RKO (cell line): ENCODE measurements at regions not wholly inside any gene's neighbourhood (a gene's known extent, or its start where the extent isn't known, plus 50 kb on each side); places are given as distances from the start of the nearest gene placed in this dataset.

Experiments used
- DNase-seq: peaks from one replicate; pipeline ENCODE4 v3.0.0-alpha.2; 2016; ENCODE audit warnings: low spot score

DNA sequence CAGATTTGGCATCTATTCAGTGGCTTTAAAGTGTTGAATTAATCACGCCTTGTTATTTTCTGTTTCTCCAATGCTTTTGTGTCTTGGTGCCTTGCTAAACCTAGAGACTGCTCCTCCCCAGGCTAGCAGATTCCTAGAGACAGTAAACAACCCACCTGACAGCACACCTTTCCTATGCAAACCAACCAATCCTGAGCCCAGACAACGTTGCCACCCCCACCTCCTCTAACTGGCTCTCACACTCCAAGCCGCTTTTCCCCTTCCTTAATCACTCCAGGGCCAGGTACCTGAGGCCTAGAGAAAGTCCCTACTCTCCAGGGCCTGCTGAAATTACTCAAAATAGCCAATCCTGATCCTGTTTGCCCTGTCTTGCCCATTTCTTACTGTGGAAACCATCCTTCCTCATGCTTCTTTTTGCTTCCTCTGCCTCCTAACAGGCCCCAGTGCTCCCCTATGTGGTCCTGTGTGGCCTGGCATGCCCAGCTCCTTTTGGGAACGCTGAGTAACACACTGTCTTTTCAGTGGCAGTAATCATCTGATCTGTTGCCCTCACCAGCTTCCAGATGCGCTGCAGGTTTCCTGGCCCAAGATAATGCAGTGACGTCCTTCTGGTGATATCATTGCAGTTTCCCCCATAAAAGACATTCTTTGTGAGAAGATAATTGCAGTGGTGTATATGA is 53.4 kb downstream of the GAS1 start:
- DNase-seq: no peak

DNA sequence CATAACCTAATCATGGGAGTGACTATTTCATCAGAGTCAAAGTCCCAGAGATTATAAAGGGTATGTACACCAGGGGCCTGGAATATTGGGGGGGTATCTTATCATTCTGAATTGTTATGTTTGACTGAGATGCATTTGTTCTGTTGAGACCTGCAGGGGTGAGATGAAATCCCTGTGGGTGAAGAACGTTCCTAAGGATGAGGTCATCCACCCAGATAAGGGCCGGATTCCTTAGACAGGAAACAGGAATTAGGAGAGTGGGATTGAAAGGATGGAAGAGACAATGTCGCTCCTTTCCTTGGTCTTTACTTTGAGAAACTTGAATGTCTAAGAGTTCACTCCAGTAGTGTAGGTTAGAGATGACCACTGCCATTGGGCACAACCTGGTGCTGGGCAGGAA is 54.7 kb downstream of the GAS1 start:
- no peak for DNase-seq

DNA sequence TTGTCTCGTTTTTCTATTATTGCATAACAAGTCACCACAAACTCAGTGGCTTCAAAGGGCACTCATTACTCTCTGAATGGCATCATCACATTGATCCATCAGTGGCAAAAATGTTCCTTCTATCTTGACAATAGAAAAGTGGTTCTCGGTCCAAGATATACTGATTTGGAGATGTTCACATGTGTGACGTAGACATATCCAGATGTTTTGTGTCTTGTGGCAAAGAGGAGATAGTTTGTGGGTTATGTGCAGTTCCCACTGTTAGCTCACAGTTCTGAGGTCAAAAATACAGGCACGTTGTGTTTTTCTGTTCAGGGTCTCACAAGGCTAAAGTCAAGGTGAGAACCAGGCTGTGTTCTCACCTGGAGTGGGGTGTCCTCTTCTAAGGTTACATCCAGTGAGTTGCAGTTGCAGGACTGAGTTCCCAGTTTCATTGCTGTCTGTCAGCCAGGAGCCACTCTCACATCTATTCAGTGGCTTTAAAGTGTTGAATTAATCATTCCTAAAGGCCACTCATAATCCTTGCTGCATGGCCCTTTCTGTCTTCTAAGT is 55.3 kb downstream of the GAS1 start:
- no peak for DNase-seq

DNA sequence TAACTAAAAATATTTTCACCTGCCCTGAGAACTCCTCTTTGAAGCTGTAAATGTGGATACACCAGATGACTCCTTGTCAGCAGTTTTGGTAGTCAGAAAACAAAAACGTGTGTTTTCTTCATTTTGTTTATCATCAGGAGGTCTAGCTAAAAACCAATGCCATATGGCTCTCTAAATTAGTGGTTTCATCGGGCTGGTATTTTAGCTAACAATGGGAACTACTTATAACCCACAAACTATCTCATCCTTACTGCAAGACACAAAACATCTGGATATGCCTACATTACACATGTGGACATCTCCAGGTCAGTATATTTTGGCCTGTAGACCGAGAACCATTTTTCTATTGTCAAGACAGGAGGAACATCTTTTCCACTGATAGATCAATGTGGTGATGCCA is 56.2 kb downstream of the GAS1 start:
- DNase-seq: no peak

DNA sequence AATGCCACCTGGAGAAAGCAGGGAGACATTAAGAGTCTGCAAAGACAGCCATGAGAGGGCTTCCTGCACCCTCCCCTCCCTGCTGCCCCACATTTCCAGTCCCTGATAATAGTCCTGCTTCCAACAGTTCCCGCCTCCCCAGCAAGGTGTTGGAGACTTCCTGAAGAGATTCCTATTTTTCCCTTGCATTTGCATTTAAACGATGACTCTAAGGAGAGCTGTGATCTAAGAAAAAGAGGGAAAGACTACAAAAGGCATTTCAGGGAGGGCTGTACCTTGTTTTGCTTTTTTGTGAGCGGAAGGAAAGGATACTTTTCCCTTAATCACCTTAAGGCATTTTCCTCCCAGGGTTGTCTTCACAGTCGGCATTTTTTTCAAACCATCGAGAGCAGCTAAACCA is 62.1 kb downstream of the GAS1 start:
- DNase-seq: no peak

DNA sequence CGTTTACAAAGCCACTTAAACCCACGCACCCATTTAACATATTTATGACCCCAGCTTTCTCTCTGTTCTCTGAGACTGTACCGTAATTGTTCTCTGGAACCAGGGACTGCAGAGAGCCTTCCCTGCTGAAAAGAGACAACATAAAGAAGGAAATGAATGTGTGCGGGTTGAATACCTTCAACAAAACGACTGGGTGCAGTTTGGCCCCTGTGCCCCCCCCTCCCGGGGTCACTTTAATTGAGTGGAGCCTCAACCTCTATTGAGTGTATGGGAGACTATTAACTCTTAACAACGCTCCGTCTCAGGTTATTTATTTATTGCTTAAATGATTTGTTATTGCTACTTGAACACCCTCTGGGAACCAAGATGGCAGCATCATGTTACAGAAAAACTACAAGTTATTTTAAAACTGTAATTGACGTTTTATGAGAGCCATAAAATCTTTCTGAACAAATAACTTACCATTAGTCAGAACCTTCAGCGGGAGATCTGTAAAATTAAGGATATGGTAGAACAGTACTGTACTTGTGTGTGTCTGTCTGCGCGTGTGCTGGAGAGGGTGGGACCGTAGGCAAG is 70.6 kb downstream of the GAS1 start:
- no peak for DNase-seq

DNA sequence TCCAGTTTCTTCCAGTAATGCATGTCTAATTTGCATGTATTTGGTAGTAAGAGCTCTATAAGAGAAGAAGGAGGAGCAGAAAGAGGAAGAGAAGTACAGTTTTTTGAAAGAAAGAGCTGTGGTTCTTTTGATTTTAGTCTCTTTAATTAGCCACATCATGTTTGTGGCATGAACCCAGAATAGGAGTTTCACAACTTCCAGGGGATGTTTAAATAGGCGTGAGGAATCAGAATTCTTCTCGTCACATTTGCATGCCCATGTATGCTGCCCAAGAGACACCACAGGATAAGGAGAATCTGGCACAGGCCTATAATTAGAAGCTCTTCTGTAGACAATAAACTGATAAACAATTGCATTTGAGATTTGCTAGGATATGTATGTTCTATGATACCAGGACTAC is 78.7 kb downstream of the GAS1 start:
- no peak for DNase-seq

DNA sequence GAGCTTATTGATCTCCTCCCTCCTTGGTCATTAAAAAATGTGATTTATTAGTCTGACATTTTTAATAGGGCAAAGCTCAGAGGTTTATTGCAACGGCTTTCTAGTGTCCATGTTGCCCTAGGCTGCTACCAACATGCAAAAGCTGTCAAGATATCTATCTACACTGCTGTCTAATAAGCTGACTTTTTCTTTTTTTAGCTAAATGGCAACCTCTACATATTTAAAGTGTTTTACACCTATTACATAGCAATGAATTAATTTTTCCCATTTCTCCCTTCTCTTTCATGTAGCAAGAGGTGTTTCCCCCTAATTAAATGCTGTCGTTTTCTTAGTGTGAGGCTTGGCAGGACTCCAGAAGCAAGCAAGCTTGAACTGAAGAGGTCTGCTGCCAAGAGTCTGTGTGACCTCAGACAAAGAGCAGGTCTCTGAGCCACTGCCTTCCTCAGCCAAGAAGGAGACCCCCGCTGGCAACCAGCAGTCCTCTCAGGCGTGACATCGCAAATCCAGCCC is 79.4 kb downstream of the GAS1 start:
- DNase-seq: no peak

DNA sequence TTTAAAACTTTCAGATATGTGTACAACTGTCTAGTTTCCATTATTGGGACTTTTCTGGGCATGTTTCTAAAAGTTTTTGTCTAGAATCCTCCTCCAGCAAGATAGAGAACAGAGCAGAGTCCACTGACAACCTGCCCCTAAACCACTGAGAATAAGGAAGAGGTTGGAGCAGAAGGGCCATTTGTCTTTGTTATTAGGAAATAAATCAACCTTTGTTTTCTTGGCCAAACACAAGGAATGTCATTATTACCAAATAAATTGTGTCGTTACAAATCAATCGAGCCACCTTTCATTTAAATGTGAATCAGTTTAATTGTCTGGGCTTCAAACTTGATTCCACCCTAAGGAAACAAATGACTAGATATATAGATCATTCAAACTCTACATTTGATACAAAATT is 81.4 kb downstream of the GAS1 start:
- DNase-seq: no peak

DNA sequence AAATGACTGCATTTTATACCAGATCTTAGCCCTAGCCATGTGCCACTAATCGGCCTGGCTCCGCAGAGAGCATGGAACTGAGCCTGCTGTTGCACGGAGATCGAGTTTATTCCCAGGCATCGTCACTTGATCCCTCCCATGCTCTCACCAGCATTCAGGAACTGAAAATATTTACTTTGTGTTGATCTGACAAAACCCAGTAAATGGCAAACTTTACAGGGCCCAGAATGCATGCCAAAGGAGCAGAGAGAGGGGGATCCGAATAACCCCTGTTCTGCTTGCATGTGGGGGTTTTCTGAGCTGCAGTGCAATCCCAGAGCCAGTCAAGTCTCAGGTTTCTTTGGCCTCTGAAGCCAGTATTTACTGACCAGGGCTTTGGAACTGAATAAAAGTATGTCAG is 87.3 kb downstream of the GAS1 start:
- DNase-seq: no peak

DNA sequence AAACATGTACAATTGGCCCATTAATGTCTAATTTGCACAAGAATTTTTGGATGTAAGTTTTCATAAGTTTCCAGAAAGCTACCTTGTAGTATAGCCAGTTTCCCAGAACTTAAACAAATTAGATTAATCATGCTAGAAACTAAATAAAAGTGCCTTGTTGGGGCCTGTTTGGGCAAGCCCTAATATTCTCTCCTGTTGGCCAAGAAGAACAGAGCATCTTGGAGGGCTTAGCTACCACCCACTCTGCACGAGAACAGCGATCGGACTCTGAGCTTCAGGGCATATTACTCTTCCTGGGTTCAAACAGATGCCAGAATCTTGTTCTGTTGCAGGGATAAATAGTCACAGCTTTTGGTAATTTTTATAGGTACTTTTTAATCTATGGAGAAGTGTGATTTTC is 88.2 kb downstream of the GAS1 start:
- no peak for DNase-seq

DNA sequence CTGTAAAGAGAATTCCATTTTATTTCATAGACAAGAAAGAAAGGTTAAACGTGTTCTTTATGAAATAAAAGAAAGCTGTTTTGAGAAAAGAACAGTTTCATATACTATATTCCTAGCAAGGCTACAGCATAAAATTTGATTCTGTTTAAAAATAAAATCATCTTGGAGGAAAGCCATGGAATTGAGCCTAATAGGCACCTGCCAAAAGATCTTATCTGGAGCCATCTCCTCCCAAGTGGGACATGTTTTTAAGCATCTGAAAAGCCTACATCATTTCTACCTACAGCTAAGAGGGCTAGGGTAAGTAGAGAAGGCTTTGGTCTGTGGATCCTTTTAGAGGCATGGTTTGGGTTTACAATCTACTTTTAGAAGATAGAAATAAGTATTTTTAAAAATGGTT is 89.3 kb downstream of the GAS1 start:
- DNase-seq: no peak

DNA sequence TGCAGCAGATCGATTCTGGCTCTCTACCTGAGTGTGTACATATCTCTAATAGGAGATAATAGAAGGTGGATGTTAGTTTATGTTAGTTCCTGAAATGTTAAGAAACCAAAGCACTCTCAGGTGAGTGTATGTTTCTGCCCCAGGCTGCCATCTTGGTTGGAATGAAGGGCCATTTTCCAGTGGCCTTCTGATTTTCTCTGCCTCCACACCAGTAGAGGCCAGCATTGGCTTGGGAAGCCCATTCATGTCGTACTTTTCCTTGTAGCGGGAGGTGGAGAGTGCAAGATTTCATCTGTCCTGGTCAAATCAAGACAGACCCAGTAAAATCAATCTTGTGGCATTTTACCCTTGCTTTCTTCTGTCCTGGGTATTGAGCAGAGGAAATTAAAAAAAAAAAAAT is 91.0 kb downstream of the GAS1 start:
- DNase-seq: no peak

DNA sequence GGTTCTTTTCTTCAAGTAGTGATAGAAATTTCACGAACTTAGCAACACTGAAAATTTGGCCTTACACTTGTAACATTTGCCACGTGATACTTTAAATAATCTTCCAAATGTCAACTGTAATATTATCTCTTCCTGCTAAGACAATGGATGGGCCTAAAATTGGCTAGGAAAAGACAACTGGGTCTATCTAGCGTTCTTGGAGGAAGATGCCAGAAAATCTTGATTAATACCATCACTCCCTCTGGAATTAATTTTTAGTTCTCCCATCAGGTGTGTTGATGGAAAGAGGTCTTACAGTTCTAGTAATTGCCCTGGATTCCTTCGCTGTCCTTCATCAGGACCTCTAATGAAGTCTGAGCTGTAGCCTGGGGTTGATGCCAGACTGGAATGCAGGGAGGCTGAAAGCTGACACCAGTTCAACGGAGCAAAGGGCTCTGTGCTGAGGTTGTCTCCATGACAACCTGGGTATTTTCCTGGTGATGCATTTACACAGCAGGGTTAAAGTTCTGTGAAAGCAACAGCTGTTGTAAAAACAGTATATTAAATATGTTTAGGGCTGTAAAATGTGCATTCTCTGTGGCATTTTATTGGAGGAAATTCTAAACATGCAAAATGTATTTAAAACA is 92.3 kb downstream of the GAS1 start:
- peak; percentile 50 for DNase-seq

DNA sequence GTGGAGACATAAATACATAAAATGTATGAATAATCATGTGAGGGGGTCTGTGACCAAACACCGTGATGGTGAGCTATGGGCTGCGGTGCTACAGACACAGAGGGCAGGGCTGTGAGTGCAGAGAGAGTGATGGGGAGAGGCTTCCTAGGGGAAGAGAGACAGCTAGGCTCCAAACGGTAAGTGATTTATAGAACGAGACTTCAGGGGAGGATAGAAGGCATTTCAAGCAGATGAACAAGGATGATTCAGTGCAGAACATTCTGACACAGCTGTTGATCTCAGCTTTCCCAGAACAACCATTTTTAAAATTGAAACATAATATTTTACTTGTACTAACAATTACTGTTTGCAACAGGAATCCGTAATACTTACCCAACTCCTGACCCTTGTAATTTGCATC is 100.7 kb downstream of the GAS1 start:
- no peak for DNase-seq

DNA sequence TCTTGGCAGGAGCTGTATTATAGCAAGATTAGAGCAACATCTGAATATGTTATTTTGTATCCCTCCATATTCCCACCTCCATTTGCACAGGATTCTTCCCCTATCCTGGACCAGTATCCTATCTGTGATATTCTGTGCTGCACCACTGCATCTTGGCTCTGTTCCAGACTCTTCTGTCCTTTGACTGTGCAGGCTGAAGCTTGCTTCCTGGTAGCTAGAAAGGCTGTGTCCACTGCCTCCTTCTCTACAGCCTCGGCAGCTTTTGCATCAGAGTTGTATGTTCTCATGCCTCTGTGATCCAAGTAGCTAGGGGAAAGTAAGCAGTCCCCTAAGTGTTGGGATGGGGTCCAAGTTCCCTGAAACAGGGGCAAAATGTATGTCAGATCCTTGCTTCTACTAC is 104.1 kb downstream of the GAS1 start:
- no peak for DNase-seq

DNA sequence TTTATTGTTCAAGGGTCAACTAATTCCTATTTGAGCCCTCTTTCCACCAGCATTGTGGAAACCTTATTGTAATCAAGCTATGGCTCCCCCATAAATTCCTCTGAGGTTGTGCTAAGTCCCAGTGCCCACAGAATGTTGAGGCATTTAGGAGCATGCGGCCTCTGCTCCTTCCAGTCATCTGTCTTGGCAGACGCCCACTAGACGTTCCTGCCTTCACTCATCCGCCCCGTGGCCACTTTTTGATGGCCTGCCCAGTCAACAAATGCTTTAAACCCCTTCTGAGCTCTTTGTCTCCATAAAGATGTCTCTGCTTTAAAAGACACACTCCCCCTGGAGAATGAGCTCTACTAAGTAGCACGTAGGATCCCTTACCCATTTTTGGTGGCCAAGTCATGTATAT is 104.7 kb downstream of the GAS1 start:
- no peak for DNase-seq

DNA sequence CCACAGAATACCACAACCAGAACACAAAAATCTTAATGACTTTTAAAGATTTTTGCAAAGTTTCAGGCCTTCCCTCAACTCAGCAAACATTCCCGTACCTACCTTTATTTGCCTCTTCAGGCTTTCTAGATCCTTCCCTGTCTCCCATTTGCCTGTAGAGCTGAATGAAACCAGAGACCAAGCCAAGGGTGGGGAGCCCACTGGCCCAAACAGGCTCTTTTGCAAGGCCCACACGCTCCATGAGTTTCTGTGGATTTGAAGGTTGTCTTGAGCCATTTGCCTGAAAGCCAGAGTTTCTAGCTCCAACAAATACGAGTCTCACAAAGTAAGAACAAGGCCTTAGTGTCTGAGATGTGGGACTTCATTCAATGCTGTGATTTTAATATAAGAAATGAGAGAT is 107.8 kb downstream of the GAS1 start:
- no peak for DNase-seq

DNA sequence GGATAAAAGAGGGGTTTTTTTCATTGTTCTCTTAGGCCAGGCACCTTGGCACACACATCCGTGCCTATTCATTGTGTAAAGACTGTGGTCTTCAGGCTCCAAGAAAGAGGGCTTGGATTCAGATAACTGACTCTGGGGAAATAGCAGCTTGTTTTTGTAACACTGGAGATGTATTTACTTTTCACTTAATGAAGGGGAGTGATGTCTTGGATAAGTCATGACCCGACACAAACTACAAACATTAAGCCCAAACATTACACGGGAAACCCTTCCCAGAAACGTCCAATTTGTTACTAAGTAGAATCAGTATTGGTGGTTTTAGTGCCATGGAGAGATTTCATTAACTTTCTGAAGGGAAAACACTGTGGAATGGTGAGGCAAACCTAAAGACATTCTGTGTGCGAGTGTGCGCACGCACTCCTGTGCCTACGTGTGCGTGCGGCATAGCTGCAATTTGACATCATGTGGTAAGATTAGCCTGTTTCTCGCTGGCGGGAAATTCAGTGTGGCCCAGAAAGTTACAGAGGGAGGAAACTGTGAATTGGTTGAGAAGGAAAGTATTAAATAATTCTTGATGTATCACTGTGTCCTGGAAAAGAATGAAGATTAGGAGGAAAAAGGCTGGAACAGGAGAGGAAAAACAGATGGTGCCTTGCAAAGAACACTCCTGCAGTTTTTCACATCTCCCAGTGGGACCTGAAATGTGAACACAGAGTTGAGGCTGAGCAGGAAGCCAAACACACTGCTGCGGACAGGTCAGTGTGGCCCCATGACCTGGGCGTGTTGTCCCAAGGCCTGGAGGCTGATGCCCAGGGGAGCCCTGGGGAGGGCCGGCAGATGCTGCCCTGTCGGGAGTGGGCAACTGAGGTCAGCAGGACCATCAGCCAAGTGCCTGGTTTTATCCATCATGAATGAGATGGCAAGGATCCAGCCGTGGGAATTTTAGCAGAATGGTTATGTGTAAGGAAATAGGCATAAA is 108.5 kb downstream of the GAS1 start:
- no peak for DNase-seq

DNA sequence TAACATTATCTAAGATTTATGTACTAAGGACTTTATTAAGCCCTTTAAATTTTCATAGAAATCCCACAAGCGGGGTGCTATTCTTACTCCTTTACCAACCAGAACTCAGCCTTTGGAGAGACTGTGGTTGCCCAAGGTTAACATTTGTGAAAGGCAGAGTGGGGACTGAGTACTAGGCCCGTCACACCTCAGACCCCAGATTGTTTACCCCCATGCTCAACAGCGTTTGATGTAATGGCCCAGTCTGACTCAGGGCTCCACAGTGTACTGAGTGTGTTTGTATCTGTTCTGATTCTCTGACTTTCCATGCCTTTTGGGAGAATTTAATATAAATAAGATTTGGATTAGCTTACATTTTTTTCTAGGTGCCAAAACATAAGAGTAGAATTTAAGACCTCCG is 110.0 kb downstream of the GAS1 start:
- DNase-seq: no peak

DNA sequence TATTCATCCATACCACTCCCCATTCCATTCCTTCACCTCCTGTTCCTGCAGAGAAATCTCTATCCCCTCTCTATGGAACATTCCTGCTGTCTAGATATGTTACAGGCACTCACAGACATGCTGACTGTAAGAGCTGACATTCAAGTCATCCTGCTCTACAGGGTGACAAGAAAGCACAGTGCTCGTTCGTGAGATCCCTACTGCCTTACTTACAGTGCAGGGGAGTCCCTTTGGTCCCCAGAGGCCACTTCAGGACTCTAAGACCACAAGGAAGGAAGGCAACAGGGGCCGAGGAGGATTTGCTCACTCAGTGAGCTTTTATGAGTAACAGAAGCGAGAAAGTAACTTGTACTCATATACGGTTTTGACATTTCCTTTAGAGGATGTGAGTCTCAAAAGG is 110.5 kb downstream of the GAS1 start:
- no peak for DNase-seq

DNA sequence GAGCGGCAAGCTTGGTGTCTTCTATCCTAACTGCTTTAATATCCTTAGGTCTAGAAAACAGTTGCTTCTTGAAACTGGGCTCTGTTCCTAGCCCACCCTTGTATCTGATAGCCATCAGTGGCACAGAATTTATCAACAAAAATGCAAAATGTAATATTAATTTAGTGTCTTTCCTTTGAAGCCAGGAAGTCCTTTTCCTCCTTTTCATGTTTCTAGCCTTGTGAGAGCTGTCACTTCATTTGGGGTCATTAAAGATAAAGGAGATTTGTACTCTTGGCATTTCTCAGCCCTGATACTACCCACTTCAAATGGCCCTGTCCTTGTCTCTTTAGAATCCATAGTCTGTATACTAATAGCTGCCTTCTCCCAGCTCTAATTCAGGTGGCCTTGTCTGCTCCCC is 111.0 kb downstream of the GAS1 start:
- no peak for DNase-seq
